Loucy (cell line): ENCODE measurements at regions not wholly inside any gene's neighbourhood (a gene's known extent, or its start where the extent isn't known, plus 50 kb on each side); places are given as distances from the start of the nearest gene placed in this dataset.

Experiments
- H2AFZ ChIP-seq: fragments of 200-600 bp; sonication (generic); 2 replicates; pipeline ENCODE4 v1.6.0; 2016; ENCODE audit warnings: antibody characterized with exemption, mild to moderate bottlenecking, low read length, moderate library complexity
- H3F3A ChIP-seq: fragments of 200-600 bp; 2 replicates; pipeline ENCODE4 v1.6.0; 2016; ENCODE audit warnings: antibody characterized with exemption, low read depth, mild to moderate bottlenecking
- H3K27me3 ChIP-seq: fragments of 200-600 bp; sonication (generic); 2 replicates; pipeline ENCODE4 v1.6.1; 2014; ENCODE audit warnings: low read length, mild to moderate bottlenecking; ENCODE audit not compliant: insufficient read depth, poor library complexity, severe bottlenecking
- H3K36me3 ChIP-seq: fragments of 200-600 bp; sonication (generic); 2 replicates; pipeline ENCODE4 v1.6.1; 2016; ENCODE audit warnings: low read length; ENCODE audit not compliant: insufficient read depth
- H3K4me1 ChIP-seq: fragments of 200-600 bp; sonication (generic); 2 replicates; pipeline ENCODE4 v1.5.1; 2014; ENCODE audit warnings: low read length, mild to moderate bottlenecking; ENCODE audit not compliant: insufficient read depth, poor library complexity, severe bottlenecking
- H3K4me2 ChIP-seq: fragments of 200-600 bp; sonication (generic); 2 replicates; pipeline ENCODE4 v1.6.0; 2014; ENCODE audit warnings: antibody characterized with exemption, low read length, low read depth, mild to moderate bottlenecking; ENCODE audit not compliant: poor library complexity, severe bottlenecking
- H3K4me3 ChIP-seq: fragments of 200-600 bp; sonication (generic); 2 replicates; pipeline ENCODE4 v1.5.1; 2014; ENCODE audit warnings: low read length, mild to moderate bottlenecking, mixed read lengths; ENCODE audit not compliant: poor library complexity, severe bottlenecking
- H3K79me2 ChIP-seq: fragments of 200-600 bp; sonication (generic); 2 replicates; pipeline ENCODE4 v1.6.1; 2014; ENCODE audit warnings: low read length; ENCODE audit not compliant: insufficient read depth
- H3K9ac ChIP-seq: fragments of 200-600 bp; sonication (generic); 2 replicates; pipeline ENCODE4 v1.6.0; 2014; ENCODE audit warnings: mild to moderate bottlenecking, low read depth, low read length, moderate library complexity; ENCODE audit not compliant: poor library complexity, severe bottlenecking
- H3K9me2 ChIP-seq: fragments of 200-600 bp; sonication (generic); replicated peaks from 2 replicates; pipeline ENCODE4 v1.6.1; 2016; ENCODE audit warnings: low read depth, low read length, mixed read lengths
- H3K9me3 ChIP-seq: fragments of 200-600 bp; sonication (generic); 2 replicates; pipeline ENCODE4 v1.6.1; 2014; ENCODE audit warnings: mild to moderate bottlenecking, antibody characterized with exemption, low read length, low read depth; ENCODE audit not compliant: insufficient read depth
- H4K20me1 ChIP-seq: fragments of 200-600 bp; sonication (generic); 2 replicates; pipeline ENCODE4 v1.6.0; 2014; ENCODE audit warnings: antibody characterized with exemption, low read length, mild to moderate bottlenecking; ENCODE audit not compliant: insufficient read depth, poor library complexity, severe bottlenecking
- CTCF ChIP-seq: fragments of 200-600 bp; sonication (generic); conservative IDR thresholded peaks from 2 replicates; pipeline ENCODE4 v1.5.1; 2014; ENCODE audit warnings: mild to moderate bottlenecking, antibody characterized with exemption, low read length
- EZH2phosphoT487 ChIP-seq: fragments of 200-600 bp; IDR thresholded peaks from 2 replicates; pipeline ENCODE4 v1.6.1; 2018; ENCODE audit warnings: antibody characterized with exemption, mild to moderate bottlenecking, moderate library complexity, borderline replicate concordance

- Histone ChIP-seq H3K27me3 (no peaks in the 10 kb centered on the region), H3K9me2 (no peaks in the 10 kb centered on the region), H3K36me3 (no peaks in the 10 kb centered on the region), H3K9me3 (no peaks in the 10 kb centered on the region), H3K79me2 (no peaks in the 10 kb centered on the region), H3K4me3 (no peak overlapping the region), H4K20me1 (no peaks in the 10 kb centered on the region), H3K4me1 (no peaks in the 10 kb centered on the region), H3K4me2 (no peak overlapping the region), H2AFZ (no peak overlapping the region), H3K9ac (no peak overlapping the region), H3F3A (no peaks in the 10 kb centered on the region)
- TF ChIP-seq EZH2phosphoT487 = no peak
- TF ChIP-seq CTCF = no peak
Measured at GRCh38 chr13:61030445-61030844, 385.2 kb downstream of the PCDH20 start.

- TF ChIP-seq CTCF (no peak), EZH2phosphoT487 (no peak)
Measured at GRCh38 chr13:61029064-61029463, 386.6 kb downstream of the PCDH20 start.

DNA sequence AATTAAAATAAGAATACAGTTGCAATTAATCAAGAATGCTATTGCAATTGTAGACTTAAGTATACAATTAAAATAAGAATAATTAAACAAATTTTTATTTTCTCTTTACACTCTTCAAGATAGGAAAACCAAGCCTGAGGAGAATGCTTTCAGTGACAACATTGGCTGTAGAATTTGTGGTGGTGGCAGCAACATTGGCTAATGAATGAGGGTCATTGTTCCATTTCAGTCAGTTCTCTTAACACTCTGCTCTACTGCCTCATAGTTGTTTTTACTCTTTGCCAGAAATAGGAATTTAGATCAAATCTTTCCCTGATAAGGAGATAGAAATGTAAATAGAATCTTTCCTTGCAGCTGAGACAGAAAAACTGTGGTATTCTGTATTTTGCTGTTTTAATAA, 391.6 kb downstream of the PCDH20 start:
- no peaks in the 10 kb centered on the region for H3K4me1 ChIP-seq
- TF ChIP-seq EZH2phosphoT487 (no peak), CTCF (no peak)
- H4K20me1 ChIP-seq = no peaks in the 10 kb centered on the region
- no peak overlapping the region for H2AFZ ChIP-seq
- H3K4me3 ChIP-seq = no peak overlapping the region
- H3K79me2 ChIP-seq = no peaks in the 10 kb centered on the region
- H3F3A ChIP-seq = no peaks in the 10 kb centered on the region
- H3K9me2 ChIP-seq = no peaks in the 10 kb centered on the region
- H3K9ac ChIP-seq = no peak overlapping the region
- no peaks in the 10 kb centered on the region for H3K36me3 ChIP-seq
- H3K9me3 ChIP-seq = no peaks in the 10 kb centered on the region
- no peaks in the 10 kb centered on the region for H3K27me3 ChIP-seq
- H3K4me2 ChIP-seq = no peak overlapping the region

More at GRCh38 chr13:61029064-61029463, 386.6 kb downstream of the PCDH20 start:
- H3K4me1 ChIP-seq = no peaks in the 10 kb centered on the region
- no peaks in the 10 kb centered on the region for H4K20me1 ChIP-seq
- H2AFZ ChIP-seq = no peak overlapping the region
- H3K4me3 ChIP-seq = no peak overlapping the region
- H3K4me2 ChIP-seq = no peak overlapping the region
- no peaks in the 10 kb centered on the region for H3K79me2 ChIP-seq
- H3K27me3 ChIP-seq = no peaks in the 10 kb centered on the region
- H3K9me2 ChIP-seq = no peaks in the 10 kb centered on the region
- H3F3A ChIP-seq = no peaks in the 10 kb centered on the region
- H3K9ac ChIP-seq = no peak overlapping the region
- H3K36me3 ChIP-seq = no peaks in the 10 kb centered on the region
- H3K9me3 ChIP-seq = no peaks in the 10 kb centered on the region
